Stimulated activated CD8-positive, alpha-beta memory T cell treated with anti-CD3 and anti-CD28 coated beads, Interleukin-12 subunit alpha, Interleukin-12 subunit beta, amount 100 ng/mL, for 24 hours (primary cell): ENCODE measurements at regions not wholly inside any gene's neighbourhood (a gene's known extent, or its start where the extent isn't known, plus 50 kb on each side); places are given as distances from the start of the nearest gene placed in this dataset.

ENCODE experiments used
- DNase-seq: peaks from one replicate; pipeline ENCODE4 v3.0.0-alpha.2; 2020; ENCODE audit errors: extremely low read depth

GRCh38 chrX:9147726-9148125, 113.8 kb upstream of the FAM9B start:
- DNase-seq: no peak

GRCh38 chrX:9148615-9149399, 114.9 kb upstream of the FAM9B start:
- DNase-seq: no peak

GRCh38 chrX:9149501-9150245, 115.7 kb upstream of the FAM9B start:
- DNase-seq: no peak

- no peak for DNase-seq
Observed at GRCh38 chrX:9151772-9152307, 117.9 kb upstream of the FAM9B start.

- no peak for DNase-seq
Observed at GRCh38 chrX:9153300-9153699, 119.4 kb upstream of the FAM9B start.

- no peak for DNase-seq
Observed at GRCh38 chrX:9158611-9159010, 124.7 kb upstream of the FAM9B start.

- no peak for DNase-seq
Observed at GRCh38 chrX:9160698-9161329, 126.9 kb upstream of the FAM9B start.

- no peak for DNase-seq
Observed at GRCh38 chrX:9162698-9163097, 128.8 kb upstream of the FAM9B start.

- DNase-seq: no peak
Observed at GRCh38 chrX:9163214-9163709, 129.3 kb upstream of the FAM9B start.

- DNase-seq: no peak
Observed at GRCh38 chrX:9164086-9164485, 130.2 kb upstream of the FAM9B start.

- no peak for DNase-seq
Observed at GRCh38 chrX:9164533-9165426, 130.9 kb upstream of the FAM9B start.

- DNase-seq: no peak
Observed at GRCh38 chrX:9166584-9166944, 132.6 kb upstream of the FAM9B start.

- no peak for DNase-seq
Observed at GRCh38 chrX:9171841-9172463, 138.0 kb upstream of the FAM9B start.

GRCh38 chrX:9172464-9172850, 138.5 kb upstream of the FAM9B start:
- DNase-seq: no peak

- no peak for DNase-seq
Observed at GRCh38 chrX:9180623-9181022, 146.7 kb upstream of the FAM9B start.

- DNase-seq: no peak
Observed at GRCh38 chrX:9182041-9182440, 148.1 kb upstream of the FAM9B start.

GRCh38 chrX:9183481-9183880, 149.6 kb upstream of the FAM9B start:
- DNase-seq: no peak

- DNase-seq: no peak
Observed at GRCh38 chrX:9184211-9184610, 150.3 kb upstream of the FAM9B start.

GRCh38 chrX:9188117-9188516, 154.2 kb upstream of the FAM9B start:
- DNase-seq: no peak

GRCh38 chrX:9189286-9189685, 155.4 kb upstream of the FAM9B start:
- no peak for DNase-seq

GRCh38 chrX:9191392-9191791, 157.5 kb upstream of the FAM9B start:
- DNase-seq: no peak
